Stimulated activated CD4-positive, alpha-beta T cell treated with anti-CD3 and anti-CD28 coated beads, Interleukin-1b, Interleukin-23, amount 100 ng/mL, for 24 hours (primary cell): ENCODE measurements at regions not wholly inside any gene's neighbourhood (a gene's known extent, or its start where the extent isn't known, plus 50 kb on each side); places are given as distances from the start of the nearest gene placed in this dataset.
"Not testable (repeated sequence)": the region's sequence is repeated elsewhere in the genome, so short reads cannot be mapped to it uniquely, and the experiment has no call there.

Source experiments
- DNase-seq, 4 experiments: peaks; one replicate each; pipeline ENCODE4 v3.0.0-alpha.2; 2020; ENCODE audit warnings: low read depth in 4 of 4, low spot score in 1 of 4

GRCh38 chr16:52113533-52114183 lies 433.3 kb downstream of the TOX3 start:
- DNase-seq: no peak

- DNase-seq: not testable (repeated sequence)
Observed at GRCh38 chr16:52104993-52105392, 441.9 kb downstream of the TOX3 start.

GRCh38 chr16:52103791-52104190 lies 443.2 kb downstream of the TOX3 start:
- DNase-seq: no peak

DNA sequence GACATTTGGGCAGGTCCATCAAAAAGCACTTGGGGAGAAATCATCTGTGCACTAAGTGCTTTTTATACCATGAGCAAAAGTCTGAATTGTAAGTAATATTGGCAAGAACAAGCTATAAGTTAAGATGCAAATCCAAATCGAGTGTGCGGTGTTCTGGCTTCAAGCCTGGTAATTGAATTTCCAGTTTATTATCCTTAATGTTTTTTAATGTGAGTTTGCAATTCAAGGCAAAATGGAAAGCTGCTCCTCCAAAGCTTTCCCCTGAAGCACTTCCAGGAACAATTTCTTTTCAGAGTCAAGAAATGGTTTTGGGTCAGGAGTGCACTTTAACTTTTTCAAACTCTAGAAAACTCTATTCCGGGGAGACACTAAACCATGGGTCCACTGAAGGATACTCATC lies 445.7 kb downstream of the TOX3 start:
- no peak for DNase-seq

DNA sequence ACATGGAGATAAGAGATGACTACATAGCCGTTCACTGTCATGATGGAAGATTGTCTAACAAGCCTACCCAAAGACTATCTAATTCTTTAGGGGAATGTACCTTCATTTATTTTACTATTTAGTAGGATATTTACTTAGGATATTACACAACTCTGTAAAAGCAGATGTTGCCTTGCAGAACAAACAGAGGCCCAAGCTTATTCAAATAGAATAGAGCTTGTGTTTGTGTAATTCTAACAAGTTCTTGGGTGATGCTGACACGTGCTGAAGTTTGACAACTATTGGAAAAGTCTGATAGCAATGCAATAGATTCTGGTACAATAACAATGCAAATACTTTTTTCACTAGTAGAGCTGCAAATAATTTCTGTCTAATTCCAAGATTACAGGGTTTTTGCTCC lies 447.6 kb downstream of the TOX3 start:
- no peak for DNase-seq

DNA sequence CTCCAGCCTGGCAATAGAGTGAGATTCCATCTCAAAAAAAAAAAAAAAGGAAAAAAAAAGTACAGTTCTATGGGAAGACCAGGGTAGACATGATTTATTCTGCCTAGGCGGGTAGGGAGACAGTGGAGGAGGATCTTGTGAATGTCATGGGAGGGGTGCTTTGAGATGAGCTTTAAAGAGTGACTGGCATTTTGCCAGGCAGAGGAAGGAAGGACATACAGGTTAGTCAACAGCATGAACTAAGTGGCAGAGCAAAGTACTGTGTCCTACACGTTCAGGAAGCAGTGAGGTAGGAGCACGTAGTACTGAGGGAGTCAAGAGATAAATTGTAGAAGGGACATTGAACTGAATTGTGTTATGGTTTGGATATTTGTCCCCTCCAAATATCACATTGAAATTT lies 451.5 kb downstream of the TOX3 start:
- DNase-seq: no peak

GRCh38 chr16:52092126-52092525 lies 454.8 kb downstream of the TOX3 start:
- DNase-seq: no peak

DNA sequence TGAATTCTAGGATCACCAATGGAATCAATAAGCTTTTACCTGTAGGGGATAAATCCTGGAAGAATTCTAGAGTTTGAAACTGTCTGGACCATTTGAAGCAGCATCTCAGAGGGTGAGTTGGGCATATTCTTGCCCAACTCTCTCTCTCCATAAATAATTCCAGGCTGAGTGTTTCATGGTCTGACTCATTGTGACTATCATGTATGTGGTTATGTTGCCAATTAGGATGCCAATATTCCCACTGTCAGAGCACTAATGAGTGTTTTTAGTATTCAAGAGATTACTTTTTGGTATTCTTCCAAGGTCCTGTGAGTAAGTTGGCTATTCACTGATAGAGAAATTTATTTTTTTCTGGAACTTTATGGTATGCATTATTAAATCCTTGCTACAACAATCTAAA lies 456.9 kb downstream of the TOX3 start:
- DNase-seq: no peak

DNA sequence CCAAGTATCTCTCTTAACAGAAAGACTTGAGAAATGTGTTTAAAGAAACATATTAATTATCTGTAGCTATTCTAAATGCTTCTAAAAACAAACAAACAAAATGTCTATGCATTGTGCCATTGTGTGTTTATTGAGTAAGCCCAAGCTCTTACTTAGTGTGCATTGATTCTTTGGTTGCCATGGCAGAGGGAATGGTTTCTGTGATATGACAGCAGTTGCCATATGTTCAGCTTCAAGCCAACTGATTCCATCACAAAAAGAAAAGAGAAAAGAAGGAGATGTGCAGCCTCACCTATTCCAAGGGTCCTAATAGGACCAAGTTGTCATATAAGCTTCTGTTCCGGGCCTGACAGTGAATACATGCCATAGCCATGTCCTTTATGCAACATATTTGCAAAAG lies 457.5 kb downstream of the TOX3 start:
- DNase-seq: no peak

- no peak for DNase-seq
Observed at GRCh38 chr16:52086901-52087300, 460.0 kb downstream of the TOX3 start.

DNA sequence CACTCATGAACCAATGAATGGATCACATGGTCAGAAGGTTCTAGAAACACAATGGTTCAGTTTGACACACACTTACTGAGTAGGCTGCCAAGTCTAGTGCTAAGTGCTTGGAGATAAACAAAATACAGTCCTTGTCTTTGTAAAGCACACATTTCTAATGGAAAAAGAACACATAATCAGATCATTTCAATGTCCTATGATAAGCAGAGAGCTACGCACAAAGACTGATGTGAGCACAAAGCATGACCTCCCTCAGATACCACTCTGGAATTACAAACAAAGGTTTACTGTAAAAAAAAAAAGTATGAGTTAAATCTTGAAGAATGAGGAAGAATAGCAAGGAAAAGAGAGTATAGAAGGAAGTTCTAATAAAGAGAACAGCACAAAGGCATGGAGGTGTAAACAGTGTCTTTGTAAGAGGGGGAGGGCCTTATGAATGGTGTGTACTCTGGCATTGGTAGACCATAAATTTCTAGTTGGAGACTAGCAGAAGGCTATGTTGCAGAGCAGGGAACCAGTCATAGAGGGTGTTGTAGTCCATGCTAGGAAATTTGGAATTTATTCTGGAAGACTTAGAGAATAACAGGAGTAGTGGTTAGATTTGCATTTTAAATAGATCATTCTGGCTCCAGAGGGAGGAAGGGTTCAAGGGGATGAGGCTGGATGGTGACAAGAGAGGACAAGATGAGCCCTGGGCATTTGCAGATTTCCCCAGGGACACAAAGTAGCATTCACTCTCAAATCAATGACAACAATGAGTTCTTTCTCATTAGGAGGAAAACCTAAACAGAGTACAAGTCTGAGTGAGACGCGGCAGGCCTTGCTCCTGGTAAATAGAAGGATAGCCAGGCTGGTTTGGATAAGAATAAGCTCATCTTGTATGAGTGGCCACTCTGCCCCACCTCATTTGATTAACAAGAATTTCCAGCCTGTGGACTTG lies 468.0 kb downstream of the TOX3 start:
- DNase-seq: no peak

GRCh38 chr16:52077607-52078006 lies 469.3 kb downstream of the TOX3 start:
- no peak for DNase-seq

GRCh38 chr16:52076801-52077201 lies 470.1 kb downstream of the TOX3 start:
- DNase-seq: no peak

GRCh38 chr16:52076332-52076731 lies 470.6 kb downstream of the TOX3 start:
- no peak for DNase-seq

GRCh38 chr16:52074133-52074532 lies 472.8 kb downstream of the TOX3 start:
- DNase-seq: no peak

DNA sequence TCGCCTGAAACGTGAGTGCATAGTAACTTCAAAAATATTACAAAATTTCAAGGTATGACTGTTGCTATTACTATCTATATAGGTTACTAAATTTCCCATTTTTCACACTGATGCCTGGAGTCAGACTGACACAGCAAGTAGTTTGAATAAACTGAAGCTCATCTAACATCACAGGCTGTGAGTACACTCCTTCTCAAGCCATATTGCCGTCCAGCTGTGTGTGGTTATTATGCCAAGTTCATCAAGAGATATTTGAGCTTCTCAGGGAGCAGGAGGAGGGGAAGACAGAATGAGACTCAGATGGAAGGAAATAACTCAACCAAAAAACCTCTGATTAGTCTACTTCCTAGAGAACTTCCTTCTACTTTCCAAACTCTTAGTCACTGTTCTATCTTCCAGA lies 473.9 kb downstream of the TOX3 start:
- no peak for DNase-seq

- DNase-seq: no peak
Observed at GRCh38 chr16:52071101-52071500, 475.8 kb downstream of the TOX3 start.

- no peak for DNase-seq
Observed at GRCh38 chr16:52070341-52071057, 476.4 kb downstream of the TOX3 start.

- no peak for DNase-seq
Observed at GRCh38 chr16:52069866-52070265, 477.1 kb downstream of the TOX3 start.

DNA sequence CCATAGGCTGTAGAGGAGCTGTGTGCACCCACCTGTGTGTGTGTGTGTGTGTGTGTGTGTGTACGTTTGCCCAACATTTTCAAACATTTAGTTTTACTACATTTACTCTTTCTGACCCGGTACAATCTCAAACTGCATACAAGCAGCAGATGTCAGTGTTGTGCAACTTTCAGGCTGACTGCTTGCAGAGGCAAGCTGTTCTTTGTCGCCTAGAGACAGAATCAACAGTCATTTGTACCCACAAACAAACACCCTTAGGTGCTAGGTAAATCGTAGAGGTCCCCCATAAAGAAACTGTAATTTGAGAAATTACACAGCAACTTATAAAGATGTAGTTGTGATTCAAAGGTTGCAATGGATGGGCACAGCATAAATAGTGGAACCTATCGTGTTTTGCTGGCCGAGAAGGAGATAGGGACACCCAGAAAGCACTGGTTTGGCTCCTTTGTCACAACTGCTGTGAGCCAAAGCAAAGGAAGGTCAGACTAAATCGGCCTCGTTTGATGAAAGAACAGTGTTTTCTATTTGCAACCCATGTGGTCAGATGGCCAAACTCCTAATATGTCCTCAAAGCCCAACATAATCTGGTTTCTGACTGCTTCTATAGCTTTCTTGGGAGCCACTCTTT lies 478.4 kb downstream of the TOX3 start:
- no peak for DNase-seq

DNA sequence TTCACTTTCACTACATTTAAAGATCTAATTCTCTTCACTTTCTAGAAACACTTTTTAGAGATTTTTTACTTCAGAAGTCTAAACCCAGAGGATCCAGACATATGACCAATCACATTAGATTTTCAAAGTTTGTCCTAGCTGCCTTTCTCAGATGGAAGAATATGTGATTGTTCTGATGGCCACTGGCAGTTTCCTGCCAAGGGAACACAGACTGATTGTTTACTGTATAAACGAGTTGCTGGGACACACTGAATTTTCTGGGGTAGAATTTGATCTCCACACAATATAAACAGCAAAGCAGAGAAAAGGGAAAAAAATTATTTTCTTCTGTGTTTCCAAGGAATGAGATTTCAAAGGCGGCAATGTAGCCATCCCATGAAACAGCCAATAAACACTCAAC lies 480.0 kb downstream of the TOX3 start:
- DNase-seq: no peak
